Neural progenitor cell (in vitro differentiated cells): ENCODE measurements at regions not wholly inside any gene's neighbourhood (a gene's known extent, or its start where the extent isn't known, plus 50 kb on each side); places are given as distances from the start of the nearest gene placed in this dataset.

Source experiments
- DNase-seq: peaks from one replicate; pipeline ENCODE4 v3.0.0-alpha.2; 2016; ENCODE audit warnings: low spot score
- H2AFZ ChIP-seq: fragments of 200-600 bp; sonication (generic); replicated peaks from 2 replicates; pipeline ENCODE4 v1.6.1; 2016; ENCODE audit warnings: antibody characterized with exemption
- H3F3A ChIP-seq: fragments of 200-600 bp; sonication (generic); 2 replicates; pipeline ENCODE4 v1.6.1; 2016; ENCODE audit warnings: antibody characterized with exemption, low read depth
- H3K27ac ChIP-seq: fragments of 200-600 bp; sonication (generic); 2 replicates; pipeline ENCODE4 v1.5.1; 2016; ENCODE audit warnings: mild to moderate bottlenecking
- H3K27me3 ChIP-seq: fragments of 200-600 bp; sonication (generic); 2 replicates; pipeline ENCODE4 v1.6.1; 2016; ENCODE audit warnings: mild to moderate bottlenecking, moderate library complexity
- H3K36me3 ChIP-seq: fragments of 200-600 bp; sonication (generic); 2 replicates; pipeline ENCODE4 v1.5.1; 2016
- H3K4me1 ChIP-seq: fragments of 200-600 bp; sonication (generic); 2 replicates; pipeline ENCODE4 v1.6.1; 2016; ENCODE audit warnings: mixed run types
- H3K4me2 ChIP-seq: fragments of 200-600 bp; sonication (generic); 2 replicates; pipeline ENCODE4 v1.6.1; 2016
- H3K4me3 ChIP-seq: fragments of 200-600 bp; sonication (generic); 2 replicates; pipeline ENCODE4 v1.5.1; 2016
- H3K79me2 ChIP-seq: fragments of 200-600 bp; sonication (generic); 2 replicates; pipeline ENCODE4 v1.6.1; 2016; ENCODE audit warnings: low read depth
- H3K9ac ChIP-seq: fragments of 200-600 bp; sonication (generic); 2 replicates; pipeline ENCODE4 v1.6.1; 2016
- H3K9me3 ChIP-seq: fragments of 200-600 bp; sonication (generic); 2 replicates; pipeline ENCODE4 v1.5.1; 2016; ENCODE audit warnings: low read depth
- H4K20me1 ChIP-seq: fragments of 200-600 bp; sonication (generic); 2 replicates; pipeline ENCODE4 v1.6.1; 2016; ENCODE audit warnings: low read depth
- H3K27ac Mint-ChIP-seq: 3 replicates; pipeline ENCODE4 v1.8.0; 2021; ENCODE audit warnings: mixed read lengths
- H3K27me3 Mint-ChIP-seq: 2 replicates; pipeline ENCODE4 v1.8.0; 2022; ENCODE audit warnings: low read depth, mild to moderate bottlenecking, inconsistent platforms, moderate library complexity, mixed read lengths; ENCODE audit not compliant: insufficient read depth
- H3K36me3 Mint-ChIP-seq: 3 replicates; pipeline ENCODE4 v1.8.0; 2021; ENCODE audit warnings: mixed read lengths
- H3K4me1 Mint-ChIP-seq: 3 replicates; pipeline ENCODE4 v1.8.0; 2021; ENCODE audit warnings: mixed read lengths
- H3K4me3 Mint-ChIP-seq: 3 replicates; pipeline ENCODE4 v1.8.0; 2021; ENCODE audit warnings: mild to moderate bottlenecking, moderate library complexity, mixed read lengths
- H3K9me3 Mint-ChIP-seq: 3 replicates; pipeline ENCODE4 v1.8.0; 2020; ENCODE audit warnings: mixed read lengths
- EZH2 ChIP-seq: fragments of 200-600 bp; sonication (generic); IDR thresholded peaks from 2 replicates; pipeline ENCODE4 v1.6.1; 2017; ENCODE audit warnings: antibody characterized with exemption, mild to moderate bottlenecking, moderate library complexity
- EZH2phosphoT487 ChIP-seq: fragments of 200-600 bp; sonication (generic); IDR thresholded peaks from 2 replicates; pipeline ENCODE4 v1.6.1; 2017; ENCODE audit warnings: antibody characterized with exemption
- TF ChIP-seq, protein P1 (sequence below): fragments of 200-600 bp; sonication (generic); IDR thresholded peaks from 2 replicates; pipeline ENCODE4 v1.5.1; 2017; ENCODE audit warnings: antibody characterized with exemption, mild to moderate bottlenecking

- H3K27ac Mint-ChIP-seq, result no peak overlapping the region
- TF ChIP-seq EZH2phosphoT487, result no peak
- TF ChIP-seq, protein P1, sequence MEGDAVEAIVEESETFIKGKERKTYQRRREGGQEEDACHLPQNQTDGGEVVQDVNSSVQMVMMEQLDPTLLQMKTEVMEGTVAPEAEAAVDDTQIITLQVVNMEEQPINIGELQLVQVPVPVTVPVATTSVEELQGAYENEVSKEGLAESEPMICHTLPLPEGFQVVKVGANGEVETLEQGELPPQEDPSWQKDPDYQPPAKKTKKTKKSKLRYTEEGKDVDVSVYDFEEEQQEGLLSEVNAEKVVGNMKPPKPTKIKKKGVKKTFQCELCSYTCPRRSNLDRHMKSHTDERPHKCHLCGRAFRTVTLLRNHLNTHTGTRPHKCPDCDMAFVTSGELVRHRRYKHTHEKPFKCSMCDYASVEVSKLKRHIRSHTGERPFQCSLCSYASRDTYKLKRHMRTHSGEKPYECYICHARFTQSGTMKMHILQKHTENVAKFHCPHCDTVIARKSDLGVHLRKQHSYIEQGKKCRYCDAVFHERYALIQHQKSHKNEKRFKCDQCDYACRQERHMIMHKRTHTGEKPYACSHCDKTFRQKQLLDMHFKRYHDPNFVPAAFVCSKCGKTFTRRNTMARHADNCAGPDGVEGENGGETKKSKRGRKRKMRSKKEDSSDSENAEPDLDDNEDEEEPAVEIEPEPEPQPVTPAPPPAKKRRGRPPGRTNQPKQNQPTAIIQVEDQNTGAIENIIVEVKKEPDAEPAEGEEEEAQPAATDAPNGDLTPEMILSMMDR, result no peak
- TF ChIP-seq EZH2, result no peak
- Histone ChIP-seq H3K4me2 (no peak overlapping the region), H4K20me1 (no peaks in the 10 kb centered on the region), H3K27ac (no peak overlapping the region), H3K9me3 (no peaks in the 10 kb centered on the region), H3K9ac (no peak overlapping the region), H3K27me3 (no peaks in the 10 kb centered on the region), H2AFZ (no peak overlapping the region), H3K4me1 (no peaks in the 10 kb centered on the region), H3F3A (no peaks in the 10 kb centered on the region), H3K36me3 (no peaks in the 10 kb centered on the region), H3K4me3 (no peak overlapping the region), H3K79me2 (no peaks in the 10 kb centered on the region)
- H3K4me3 Mint-ChIP-seq, result no peak overlapping the region
- H3K36me3 Mint-ChIP-seq, result no peaks in the 10 kb centered on the region
- no peak for DNase-seq
- no peaks in the 10 kb centered on the region for H3K27me3 Mint-ChIP-seq
- peaks cover 5% of the 10 kb centered on the region for H3K4me1 Mint-ChIP-seq
- H3K9me3 Mint-ChIP-seq, result no peaks in the 10 kb centered on the region
Measured at GRCh38 chr7:17085186-17085585, 203.4 kb upstream of the AGR3 start.

- Mint-ChIP-seq H3K27me3 (no peaks in the 10 kb centered on the region), H3K9me3 (no peaks in the 10 kb centered on the region), H3K4me1 (peaks cover 5% of the 10 kb centered on the region), H3K4me3 (no peak overlapping the region), H3K36me3 (no peaks in the 10 kb centered on the region), H3K27ac (no peak overlapping the region)
- Histone ChIP-seq H3F3A (no peaks in the 10 kb centered on the region), H3K9ac (no peak overlapping the region), H3K27me3 (no peaks in the 10 kb centered on the region), H3K4me3 (no peak overlapping the region), H3K4me2 (no peak overlapping the region), H3K79me2 (no peaks in the 10 kb centered on the region), H3K9me3 (no peaks in the 10 kb centered on the region), H3K4me1 (no peaks in the 10 kb centered on the region), H3K27ac (no peak overlapping the region), H3K36me3 (no peaks in the 10 kb centered on the region), H2AFZ (no peak overlapping the region), H4K20me1 (no peaks in the 10 kb centered on the region)
- DNase-seq, result no peak
- no peak for TF ChIP-seq EZH2
- TF ChIP-seq, protein P1, result no peak
- TF ChIP-seq EZH2phosphoT487, result no peak
Measured at GRCh38 chr7:17086403-17086802, 204.6 kb upstream of the AGR3 start.

DNA sequence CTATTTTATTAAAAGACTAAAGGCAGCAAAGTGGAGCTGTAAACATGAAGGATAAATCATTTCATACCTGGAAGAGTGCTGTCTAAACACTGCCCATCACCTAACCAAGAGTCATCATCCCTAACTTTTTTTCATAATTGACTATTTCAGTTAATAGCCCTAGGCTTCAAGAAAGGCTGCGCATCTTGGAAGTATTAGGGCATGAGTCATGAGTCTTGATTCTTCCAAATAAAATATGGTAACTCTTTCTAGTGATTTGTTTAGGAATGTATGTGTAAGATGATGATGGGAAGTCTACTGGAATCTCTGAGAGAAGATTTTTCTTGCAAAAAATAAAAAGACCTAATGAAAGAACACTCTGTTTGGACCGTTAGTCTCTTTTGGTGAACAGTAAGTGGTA lies 207.7 kb upstream of the AHR start:
- Histone ChIP-seq H3K4me3 (no peak overlapping the region), H4K20me1 (no peaks in the 10 kb centered on the region), H3K9ac (no peak overlapping the region), H3K4me2 (no peak overlapping the region), H3K79me2 (no peaks in the 10 kb centered on the region), H3K27me3 (no peaks in the 10 kb centered on the region), H3K9me3 (no peaks in the 10 kb centered on the region), H3K36me3 (no peaks in the 10 kb centered on the region), H3K4me1 (no peaks in the 10 kb centered on the region), H3K27ac (no peak overlapping the region), H3F3A (no peaks in the 10 kb centered on the region), H2AFZ (no peak overlapping the region)
- Mint-ChIP-seq H3K27ac (no peak overlapping the region), H3K27me3 (no peaks in the 10 kb centered on the region), H3K4me3 (no peak overlapping the region), H3K4me1 (peaks cover 5% of the 10 kb centered on the region), H3K9me3 (no peaks in the 10 kb centered on the region), H3K36me3 (no peaks in the 10 kb centered on the region)
- DNase-seq, result no peak
- TF ChIP-seq EZH2 (no peak), EZH2phosphoT487 (no peak)

- H3K27ac ChIP-seq, result no peak overlapping the region
- TF ChIP-seq EZH2phosphoT487, result no peak
- TF ChIP-seq, protein P1, result no peak
- TF ChIP-seq EZH2, result no peak
- H3K36me3 Mint-ChIP-seq, result no peaks in the 10 kb centered on the region
- H3K27ac Mint-ChIP-seq, result no peak overlapping the region
- H3K4me1 ChIP-seq, result no peaks in the 10 kb centered on the region
- H3K27me3 ChIP-seq, result no peaks in the 10 kb centered on the region
- H3K4me1 Mint-ChIP-seq, result peaks cover 5% of the 10 kb centered on the region
- no peaks in the 10 kb centered on the region for H4K20me1 ChIP-seq
- H3F3A ChIP-seq, result no peaks in the 10 kb centered on the region
- H3K9ac ChIP-seq, result no peak overlapping the region
- no peaks in the 10 kb centered on the region for H3K9me3 ChIP-seq
- H3K4me3 Mint-ChIP-seq, result no peak overlapping the region
- H2AFZ ChIP-seq, result no peak overlapping the region
- no peaks in the 10 kb centered on the region for H3K36me3 ChIP-seq
- H3K4me3 ChIP-seq, result no peak overlapping the region
- no peaks in the 10 kb centered on the region for H3K79me2 ChIP-seq
- no peaks in the 10 kb centered on the region for H3K27me3 Mint-ChIP-seq
- H3K9me3 Mint-ChIP-seq, result no peaks in the 10 kb centered on the region
- DNase-seq, result no peak
- H3K4me2 ChIP-seq, result no peak overlapping the region
Measured at GRCh38 chr7:17093461-17093860, 205.0 kb upstream of the AHR start.
